ENCODE measurements at regions not wholly inside any gene's neighbourhood (a gene's known extent, or its start where the extent isn't known, plus 50 kb on each side); places are given as distances from the start of the nearest gene placed in this dataset.

GRCh38 chr10:78819361-78820006, 249.3 kb upstream of the ZMIZ1 start:
- TF ChIP-seq SUZ12 (IDR thresholded peaks at IDR 0.05; ENCODE audit: extremely low read depth, insufficient read depth, insufficient read length) (no peak), YY1 (IDR thresholded peaks at IDR 0.05; ENCODE audit: insufficient read depth, insufficient read length) (no peak), ZNF274 (IDR thresholded peaks at IDR 0.05; ENCODE audit: low read depth, low read length) (no peak)
- peaks cover 6% of the 10 kb centered on the region; the same call in 1 of the 2 replicates for H3K9me3 ChIP-seq (ENCODE audit: insufficient read depth, low read length)
- H3K4me3 ChIP-seq (ENCODE audit: insufficient read length, low read depth), result no peak overlapping the region
- H3K27me3 ChIP-seq (ENCODE audit: insufficient read depth, insufficient read length), result no peaks in the 10 kb centered on the region
- no peak overlapping the region for H3K9ac ChIP-seq (ENCODE audit: insufficient read length, low read depth)
- H3K4me1 ChIP-seq (ENCODE audit: insufficient read depth, insufficient read length), result no peaks in the 10 kb centered on the region
- no peak for DNase-seq (ENCODE audit: low read depth, low spot score)
- H3K36me3 ChIP-seq (ENCODE audit: insufficient read depth, insufficient read length, low read length), result no peaks in the 10 kb centered on the region

- peaks cover 6% of the 10 kb centered on the region; the same call in 1 of the 2 replicates for H3K9me3 ChIP-seq (ENCODE audit: insufficient read depth, low read length)
- H3K4me1 ChIP-seq (ENCODE audit: insufficient read depth, insufficient read length), result no peaks in the 10 kb centered on the region
- no peak overlapping the region for H3K9ac ChIP-seq (ENCODE audit: insufficient read length, low read depth)
- H3K4me3 ChIP-seq (ENCODE audit: insufficient read length, low read depth), result no peak overlapping the region
- no peaks in the 10 kb centered on the region for H3K27me3 ChIP-seq (ENCODE audit: insufficient read depth, insufficient read length)
- DNase-seq (ENCODE audit: low read depth, low spot score), result no peak
- no peak for TF ChIP-seq ZNF274 (IDR thresholded peaks at IDR 0.05; ENCODE audit: low read depth, low read length)
- no peak for TF ChIP-seq SUZ12 (IDR thresholded peaks at IDR 0.05; ENCODE audit: extremely low read depth, insufficient read depth, insufficient read length)
- no peak for TF ChIP-seq YY1 (IDR thresholded peaks at IDR 0.05; ENCODE audit: insufficient read depth, insufficient read length)
- H3K36me3 ChIP-seq (ENCODE audit: insufficient read depth, insufficient read length, low read length), result no peaks in the 10 kb centered on the region
These were observed 248.8 kb upstream of the ZMIZ1 start for GRCh38 chr10:78820007-78820362.

GRCh38 chr10:78821052-78821451, 247.7 kb upstream of the ZMIZ1 start:
- H3K27me3 ChIP-seq (ENCODE audit: insufficient read depth, insufficient read length), result no peaks in the 10 kb centered on the region
- no peaks in the 10 kb centered on the region for H3K36me3 ChIP-seq (ENCODE audit: insufficient read depth, insufficient read length, low read length)
- H3K4me1 ChIP-seq (ENCODE audit: insufficient read depth, insufficient read length), result no peaks in the 10 kb centered on the region
- TF ChIP-seq ZNF274 (IDR thresholded peaks at IDR 0.05; ENCODE audit: low read depth, low read length) (no peak), SUZ12 (IDR thresholded peaks at IDR 0.05; ENCODE audit: extremely low read depth, insufficient read depth, insufficient read length) (no peak), YY1 (IDR thresholded peaks at IDR 0.05; ENCODE audit: insufficient read depth, insufficient read length) (no peak)
- DNase-seq (ENCODE audit: low read depth, low spot score), result no peak
- H3K9ac ChIP-seq (ENCODE audit: insufficient read length, low read depth), result no peak overlapping the region
- peaks cover 6% of the 10 kb centered on the region; the same call in 1 of the 2 replicates for H3K9me3 ChIP-seq (ENCODE audit: insufficient read depth, low read length)
- H3K4me3 ChIP-seq (ENCODE audit: insufficient read length, low read depth), result no peak overlapping the region

GRCh38 chr10:78828647-78829539, 239.9 kb upstream of the ZMIZ1 start:
- no peak for DNase-seq (ENCODE audit: low read depth, low spot score)
- H3K4me1 ChIP-seq (ENCODE audit: insufficient read depth, insufficient read length), result no peaks in the 10 kb centered on the region
- H3K27me3 ChIP-seq (ENCODE audit: insufficient read depth, insufficient read length), result no peaks in the 10 kb centered on the region
- H3K9me3 ChIP-seq (ENCODE audit: insufficient read depth, low read length), result peaks cover 19% of the 10 kb centered on the region
- H3K36me3 ChIP-seq (ENCODE audit: insufficient read depth, insufficient read length, low read length), result no peaks in the 10 kb centered on the region
- H3K4me3 ChIP-seq (ENCODE audit: insufficient read length, low read depth), result no peak overlapping the region
- H3K9ac ChIP-seq (ENCODE audit: insufficient read length, low read depth), result no peak overlapping the region
- no peak for TF ChIP-seq YY1 (IDR thresholded peaks at IDR 0.05; ENCODE audit: insufficient read depth, insufficient read length)
- no peak for TF ChIP-seq SUZ12 (IDR thresholded peaks at IDR 0.05; ENCODE audit: extremely low read depth, insufficient read depth, insufficient read length)
- TF ChIP-seq ZNF274 (IDR thresholded peaks at IDR 0.05; ENCODE audit: low read depth, low read length), result no peak

GRCh38 chr10:78829565-78829964, 239.2 kb upstream of the ZMIZ1 start:
- TF ChIP-seq YY1 (IDR thresholded peaks at IDR 0.05; ENCODE audit: insufficient read depth, insufficient read length) (no peak), SUZ12 (IDR thresholded peaks at IDR 0.05; ENCODE audit: extremely low read depth, insufficient read depth, insufficient read length) (no peak), ZNF274 (IDR thresholded peaks at IDR 0.05; ENCODE audit: low read depth, low read length) (no peak)
- Histone ChIP-seq H3K9ac (ENCODE audit: insufficient read length, low read depth) (no peak overlapping the region), H3K36me3 (ENCODE audit: insufficient read depth, insufficient read length, low read length) (no peaks in the 10 kb centered on the region), H3K4me1 (ENCODE audit: insufficient read depth, insufficient read length) (no peaks in the 10 kb centered on the region), H3K9me3 (ENCODE audit: insufficient read depth, low read length) (peaks cover 23% of the 10 kb centered on the region), H3K27me3 (ENCODE audit: insufficient read depth, insufficient read length) (no peaks in the 10 kb centered on the region), H3K4me3 (ENCODE audit: insufficient read length, low read depth) (no peak overlapping the region)
- no peak for DNase-seq (ENCODE audit: low read depth, low spot score)

- Histone ChIP-seq H3K4me3 (ENCODE audit: insufficient read length, low read depth) (no peak overlapping the region), H3K4me1 (ENCODE audit: insufficient read depth, insufficient read length) (no peaks in the 10 kb centered on the region), H3K9ac (ENCODE audit: insufficient read length, low read depth) (no peak overlapping the region), H3K9me3 (ENCODE audit: insufficient read depth, low read length) (peaks cover 23% of the 10 kb centered on the region), H3K36me3 (ENCODE audit: insufficient read depth, insufficient read length, low read length) (no peaks in the 10 kb centered on the region), H3K27me3 (ENCODE audit: insufficient read depth, insufficient read length) (no peaks in the 10 kb centered on the region)
- TF ChIP-seq ZNF274 (IDR thresholded peaks at IDR 0.05; ENCODE audit: low read depth, low read length) (no peak), YY1 (IDR thresholded peaks at IDR 0.05; ENCODE audit: insufficient read depth, insufficient read length) (no peak), SUZ12 (IDR thresholded peaks at IDR 0.05; ENCODE audit: extremely low read depth, insufficient read depth, insufficient read length) (no peak)
- no peak for DNase-seq (ENCODE audit: low read depth, low spot score)
These were observed 238.4 kb upstream of the ZMIZ1 start for GRCh38 chr10:78830062-78830975.
